Activated naive CD4-positive, alpha-beta T cell treated with anti-CD3 and anti-CD28 coated beads, Interleukin-2, amount 10 ng/mL, durations not matched to agents 7 days and 5 days (primary cell): ENCODE measurements at regions not wholly inside any gene's neighbourhood (a gene's known extent, or its start where the extent isn't known, plus 50 kb on each side); places are given as distances from the start of the nearest gene placed in this dataset.

Source experiments
- CTCF ChIA-PET: fragments of 350-600 bp; sonication (Branson Sonifier 250); formaldehyde crosslinking; loops from one replicate; lab custom pipeline; 2021; ENCODE audit warnings: antibody characterized with exemption; lab: Charles Lee
- DNase-seq: peaks from one replicate; pipeline ENCODE4 v3.0.0-alpha.2; 2020
- H3K27ac Mint-ChIP-seq: one replicate; pipeline ENCODE4 v1.8.0; 2021; ENCODE audit warnings: mild to moderate bottlenecking, moderate library complexity, mixed read lengths
- H3K27me3 Mint-ChIP-seq: one replicate; pipeline ENCODE4 v1.8.0; 2021; ENCODE audit warnings: mild to moderate bottlenecking, mixed read lengths
- H3K36me3 Mint-ChIP-seq: one replicate; pipeline ENCODE4 v1.8.0; 2021; ENCODE audit warnings: mixed read lengths
- H3K4me1 Mint-ChIP-seq: one replicate; pipeline ENCODE4 v1.8.0; 2021; ENCODE audit warnings: mixed read lengths
- H3K4me3 Mint-ChIP-seq: one replicate; pipeline ENCODE4 v1.8.0; 2021; ENCODE audit warnings: mild to moderate bottlenecking, moderate library complexity, mixed read lengths
- H3K9me3 Mint-ChIP-seq: one replicate; pipeline ENCODE4 v1.8.0; 2021; ENCODE audit warnings: mixed read lengths

GRCh38 chr1:68324316-68324715 lies 92.0 kb upstream of the WLS start:
- CTCF ChIA-PET: no interaction called here

GRCh38 chr1:68322837-68323687 lies 90.7 kb upstream of the WLS start:
- CTCF ChIA-PET: no interaction called here
- DNase-seq: no peak
- Mint-ChIP-seq H3K27me3 (no peaks in the 10 kb centered on the region), H3K4me1 (no peaks in the 10 kb centered on the region), H3K27ac (no peak overlapping the region), H3K36me3 (no peaks in the 10 kb centered on the region), H3K4me3 (no peak overlapping the region), H3K9me3 (no peaks in the 10 kb centered on the region)

More at GRCh38 chr1:68324316-68324715, 92.0 kb upstream of the WLS start:
- no peak for DNase-seq
- Mint-ChIP-seq H3K4me1 (no peaks in the 10 kb centered on the region), H3K27me3 (no peaks in the 10 kb centered on the region), H3K4me3 (no peak overlapping the region), H3K36me3 (no peaks in the 10 kb centered on the region), H3K27ac (no peak overlapping the region), H3K9me3 (no peaks in the 10 kb centered on the region)

GRCh38 chr1:68322096-68322495 lies 89.8 kb upstream of the WLS start:
- CTCF ChIA-PET: no interaction called here
- DNase-seq: no peak
- Mint-ChIP-seq H3K27me3 (no peaks in the 10 kb centered on the region), H3K4me3 (no peak overlapping the region), H3K4me1 (no peaks in the 10 kb centered on the region), H3K9me3 (no peaks in the 10 kb centered on the region), H3K36me3 (no peaks in the 10 kb centered on the region), H3K27ac (no peak overlapping the region)

- H3K27me3 Mint-ChIP-seq: no peaks in the 10 kb centered on the region
- CTCF ChIA-PET: interaction anchor here (1.0 kb wide), 1 partner anchor 203 kb away, joined by 5 read pairs; no protein-coding TSS in a partner anchor
- H3K27ac Mint-ChIP-seq: no peak overlapping the region
- H3K4me3 Mint-ChIP-seq: no peak overlapping the region
- no peak for DNase-seq
- no peaks in the 10 kb centered on the region for H3K9me3 Mint-ChIP-seq
- H3K36me3 Mint-ChIP-seq: no peaks in the 10 kb centered on the region
- no peaks in the 10 kb centered on the region for H3K4me1 Mint-ChIP-seq
Measured at GRCh38 chr1:68321084-68321685, 88.9 kb upstream of the WLS start.

GRCh38 chr1:68320349-68320748 lies 88.0 kb upstream of the WLS start:
- H3K36me3 Mint-ChIP-seq: no peaks in the 10 kb centered on the region
- H3K27ac Mint-ChIP-seq: no peak overlapping the region
- H3K27me3 Mint-ChIP-seq: no peaks in the 10 kb centered on the region
- no peak for DNase-seq
- H3K4me3 Mint-ChIP-seq: no peak overlapping the region
- H3K4me1 Mint-ChIP-seq: no peaks in the 10 kb centered on the region
- CTCF ChIA-PET: no interaction called here
- H3K9me3 Mint-ChIP-seq: no peaks in the 10 kb centered on the region

GRCh38 chr1:68319907-68320306 lies 87.6 kb upstream of the WLS start:
- Mint-ChIP-seq H3K4me3 (no peak overlapping the region), H3K27me3 (no peaks in the 10 kb centered on the region), H3K27ac (no peak overlapping the region), H3K4me1 (no peaks in the 10 kb centered on the region), H3K9me3 (no peaks in the 10 kb centered on the region), H3K36me3 (no peaks in the 10 kb centered on the region)
- DNase-seq: no peak
- CTCF ChIA-PET: no interaction called here

GRCh38 chr1:68317543-68317942 lies 85.2 kb upstream of the WLS start:
- DNase-seq: no peak
- no peaks in the 10 kb centered on the region for H3K4me1 Mint-ChIP-seq
- CTCF ChIA-PET: no interaction called here

GRCh38 chr1:68314151-68314780 lies 81.9 kb upstream of the WLS start:
- H3K9me3 Mint-ChIP-seq: no peaks in the 10 kb centered on the region
- no peak overlapping the region for H3K4me3 Mint-ChIP-seq
- no peaks in the 10 kb centered on the region for H3K36me3 Mint-ChIP-seq
- CTCF ChIA-PET: no interaction called here
- H3K27me3 Mint-ChIP-seq: no peaks in the 10 kb centered on the region
- H3K27ac Mint-ChIP-seq: no peak overlapping the region
- no peak for DNase-seq
- H3K4me1 Mint-ChIP-seq: no peaks in the 10 kb centered on the region

More at GRCh38 chr1:68317543-68317942, 85.2 kb upstream of the WLS start:
- Mint-ChIP-seq H3K9me3 (no peaks in the 10 kb centered on the region), H3K27me3 (no peaks in the 10 kb centered on the region), H3K4me3 (no peak overlapping the region), H3K36me3 (no peaks in the 10 kb centered on the region), H3K27ac (no peak overlapping the region)

- CTCF ChIA-PET: interaction anchor here (1.2 kb wide), 1 partner anchor 193 kb away, joined by 3 read pairs; no protein-coding TSS in a partner anchor
- Mint-ChIP-seq H3K27me3 (no peaks in the 10 kb centered on the region), H3K4me3 (no peak overlapping the region), H3K4me1 (no peaks in the 10 kb centered on the region), H3K9me3 (no peaks in the 10 kb centered on the region), H3K27ac (no peak overlapping the region), H3K36me3 (no peaks in the 10 kb centered on the region)
- no peak for DNase-seq
Measured at GRCh38 chr1:68313735-68314134, 81.4 kb upstream of the WLS start.

- CTCF ChIA-PET: no interaction called here
- Mint-ChIP-seq H3K4me3 (no peak overlapping the region), H3K9me3 (no peaks in the 10 kb centered on the region), H3K4me1 (no peaks in the 10 kb centered on the region), H3K36me3 (no peaks in the 10 kb centered on the region), H3K27me3 (no peaks in the 10 kb centered on the region), H3K27ac (no peak overlapping the region)
- no peak for DNase-seq
Measured at GRCh38 chr1:68308034-68308433, 75.7 kb upstream of the WLS start.

GRCh38 chr1:68307378-68307787 lies 75.1 kb upstream of the WLS start:
- Mint-ChIP-seq H3K27ac (no peak overlapping the region), H3K27me3 (no peaks in the 10 kb centered on the region), H3K4me1 (no peaks in the 10 kb centered on the region), H3K9me3 (no peaks in the 10 kb centered on the region), H3K4me3 (no peak overlapping the region), H3K36me3 (no peaks in the 10 kb centered on the region)
- CTCF ChIA-PET: no interaction called here
- no peak for DNase-seq

- DNase-seq: no peak
- no peak overlapping the region for H3K4me3 Mint-ChIP-seq
- no peaks in the 10 kb centered on the region for H3K4me1 Mint-ChIP-seq
- no peaks in the 10 kb centered on the region for H3K36me3 Mint-ChIP-seq
- no peaks in the 10 kb centered on the region for H3K27me3 Mint-ChIP-seq
- H3K9me3 Mint-ChIP-seq: no peaks in the 10 kb centered on the region
- H3K27ac Mint-ChIP-seq: no peak overlapping the region
- CTCF ChIA-PET: no interaction called here
Measured at GRCh38 chr1:68301471-68302001, 69.2 kb upstream of the WLS start.

- H3K4me3 Mint-ChIP-seq: no peak overlapping the region
- CTCF ChIA-PET: no interaction called here
- peaks cover 2% of the 10 kb centered on the region for H3K9me3 Mint-ChIP-seq
- H3K27ac Mint-ChIP-seq: no peak overlapping the region
- no peaks in the 10 kb centered on the region for H3K36me3 Mint-ChIP-seq
- no peaks in the 10 kb centered on the region for H3K27me3 Mint-ChIP-seq
- no peak for DNase-seq
- no peaks in the 10 kb centered on the region for H3K4me1 Mint-ChIP-seq
Measured at GRCh38 chr1:68294367-68295066, 62.2 kb upstream of the WLS start.
